ENCODE measurements at regions not wholly inside any gene's neighbourhood (a gene's known extent, or its start where the extent isn't known, plus 50 kb on each side); places are given as distances from the start of the nearest gene placed in this dataset.

DNA sequence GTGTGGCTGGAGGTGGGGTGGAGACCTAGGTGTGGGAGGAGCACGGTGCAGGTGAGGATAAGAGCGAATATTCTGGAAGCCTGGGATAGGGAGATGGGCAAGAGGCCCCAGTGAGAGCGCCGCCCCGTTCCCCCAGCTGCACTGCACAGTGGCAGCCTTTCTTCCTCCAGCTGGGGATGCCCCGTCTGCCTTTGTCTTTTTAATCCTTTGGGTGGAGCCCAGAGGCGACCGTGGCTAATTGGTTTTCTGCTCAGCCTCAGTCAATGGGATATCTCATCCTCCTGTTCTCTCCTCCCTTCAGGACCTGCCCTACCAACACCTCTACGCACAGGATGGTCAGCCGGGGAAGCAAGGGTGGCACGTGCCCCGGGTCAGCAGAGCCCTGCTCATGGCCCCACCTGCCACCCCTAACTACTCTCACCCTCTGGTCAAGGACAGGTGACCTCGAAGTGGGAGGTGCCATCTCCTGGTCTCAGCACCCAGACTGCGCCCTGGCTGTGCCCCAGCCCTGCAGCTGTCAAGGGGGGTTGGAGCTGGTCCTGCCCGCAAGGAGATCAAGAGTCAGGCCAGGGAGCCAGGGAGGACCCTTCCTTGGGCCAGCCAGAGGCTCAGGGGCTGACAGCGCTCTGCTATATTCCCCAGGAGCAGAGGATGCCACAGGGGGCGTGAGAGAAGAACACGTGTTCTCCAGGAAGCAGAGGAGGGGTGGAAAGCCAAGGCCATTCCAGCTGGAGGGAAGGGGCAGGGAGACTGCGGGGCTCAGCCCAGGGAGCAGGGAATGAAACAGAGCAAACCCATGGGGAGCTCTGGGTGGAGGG lies 64.0 kb downstream of the ADRA2C start:
- TF ChIP-seq, protein P1, sequence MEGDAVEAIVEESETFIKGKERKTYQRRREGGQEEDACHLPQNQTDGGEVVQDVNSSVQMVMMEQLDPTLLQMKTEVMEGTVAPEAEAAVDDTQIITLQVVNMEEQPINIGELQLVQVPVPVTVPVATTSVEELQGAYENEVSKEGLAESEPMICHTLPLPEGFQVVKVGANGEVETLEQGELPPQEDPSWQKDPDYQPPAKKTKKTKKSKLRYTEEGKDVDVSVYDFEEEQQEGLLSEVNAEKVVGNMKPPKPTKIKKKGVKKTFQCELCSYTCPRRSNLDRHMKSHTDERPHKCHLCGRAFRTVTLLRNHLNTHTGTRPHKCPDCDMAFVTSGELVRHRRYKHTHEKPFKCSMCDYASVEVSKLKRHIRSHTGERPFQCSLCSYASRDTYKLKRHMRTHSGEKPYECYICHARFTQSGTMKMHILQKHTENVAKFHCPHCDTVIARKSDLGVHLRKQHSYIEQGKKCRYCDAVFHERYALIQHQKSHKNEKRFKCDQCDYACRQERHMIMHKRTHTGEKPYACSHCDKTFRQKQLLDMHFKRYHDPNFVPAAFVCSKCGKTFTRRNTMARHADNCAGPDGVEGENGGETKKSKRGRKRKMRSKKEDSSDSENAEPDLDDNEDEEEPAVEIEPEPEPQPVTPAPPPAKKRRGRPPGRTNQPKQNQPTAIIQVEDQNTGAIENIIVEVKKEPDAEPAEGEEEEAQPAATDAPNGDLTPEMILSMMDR (conservative IDR thresholded peaks at IDR 0.05) = no peak
- no peak for TF ChIP-seq EZH2 (IDR thresholded peaks at IDR 0.05; ENCODE audit: low read depth)

Data from PC-9 (cell line).